ENCODE measurements at regions not wholly inside any gene's neighbourhood (a gene's known extent, or its start where the extent isn't known, plus 50 kb on each side); places are given as distances from the start of the nearest gene placed in this dataset.
"Not testable (repeated sequence)": the region's sequence is repeated elsewhere in the genome, so short reads cannot be mapped to it uniquely, and the experiment has no call there.

GRCh38 chr14:82011460-82011859 is 477.8 kb upstream of the SEL1L start:
- ATAC-seq = no peak
- intact Hi-C loops (cut with DNase I) = no loop called here
- H3K4me3 ChIP-seq = no peak overlapping the region

DNA sequence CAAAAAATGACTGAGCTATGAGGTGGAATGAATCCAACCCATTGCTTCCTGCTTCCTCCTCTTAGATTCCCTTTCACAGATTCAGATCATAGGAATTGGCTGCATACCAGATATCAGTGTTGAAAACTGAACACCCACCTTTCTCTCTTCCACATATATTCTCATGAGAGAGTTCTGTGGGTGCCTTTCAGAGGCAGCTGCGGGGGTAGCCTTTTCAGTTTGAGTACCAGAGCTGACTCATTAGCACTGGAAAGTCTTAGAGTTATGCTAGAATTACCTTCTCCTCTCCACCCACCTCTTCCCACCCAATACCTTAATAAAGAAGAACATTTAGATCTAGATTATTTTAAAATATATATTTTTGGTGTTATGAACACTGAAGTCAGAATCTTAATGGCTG is 495.4 kb upstream of the SEL1L start:
- DNase-seq = no peak
- ATAC-seq = no peak
- H3K27me3 ChIP-seq = no peaks in the 10 kb centered on the region
- no peak overlapping the region for H3K4me3 ChIP-seq
- no peak for TF ChIP-seq POLR2A (IDR thresholded peaks at IDR 0.05)
- TF ChIP-seq, protein P1, sequence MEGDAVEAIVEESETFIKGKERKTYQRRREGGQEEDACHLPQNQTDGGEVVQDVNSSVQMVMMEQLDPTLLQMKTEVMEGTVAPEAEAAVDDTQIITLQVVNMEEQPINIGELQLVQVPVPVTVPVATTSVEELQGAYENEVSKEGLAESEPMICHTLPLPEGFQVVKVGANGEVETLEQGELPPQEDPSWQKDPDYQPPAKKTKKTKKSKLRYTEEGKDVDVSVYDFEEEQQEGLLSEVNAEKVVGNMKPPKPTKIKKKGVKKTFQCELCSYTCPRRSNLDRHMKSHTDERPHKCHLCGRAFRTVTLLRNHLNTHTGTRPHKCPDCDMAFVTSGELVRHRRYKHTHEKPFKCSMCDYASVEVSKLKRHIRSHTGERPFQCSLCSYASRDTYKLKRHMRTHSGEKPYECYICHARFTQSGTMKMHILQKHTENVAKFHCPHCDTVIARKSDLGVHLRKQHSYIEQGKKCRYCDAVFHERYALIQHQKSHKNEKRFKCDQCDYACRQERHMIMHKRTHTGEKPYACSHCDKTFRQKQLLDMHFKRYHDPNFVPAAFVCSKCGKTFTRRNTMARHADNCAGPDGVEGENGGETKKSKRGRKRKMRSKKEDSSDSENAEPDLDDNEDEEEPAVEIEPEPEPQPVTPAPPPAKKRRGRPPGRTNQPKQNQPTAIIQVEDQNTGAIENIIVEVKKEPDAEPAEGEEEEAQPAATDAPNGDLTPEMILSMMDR (IDR thresholded peaks at IDR 0.05) = no peak
- intact Hi-C loops (cut with DNase I) = no loop called here
- H3K9me3 ChIP-seq = peaks cover 0 to 5% (median under 1%) of the 10 kb centered on the region in 12 donors
- WGBS, 4 donors = 75 to 92% (median 75%) methylated on average over 1 of the region's 1 CpG
- no peaks in the 10 kb centered on the region for H3K36me3 ChIP-seq
- H3K27ac ChIP-seq = no peak overlapping the region
- H3K4me1 ChIP-seq = no peaks in the 10 kb centered on the region

More at GRCh38 chr14:82011460-82011859, 477.8 kb upstream of the SEL1L start:
- Histone ChIP-seq H3K36me3 (no peaks in the 10 kb centered on the region), H3K27ac (no peak overlapping the region), H3K27me3 (no peaks in the 10 kb centered on the region), H3K4me1 (no peaks in the 10 kb centered on the region), H3K9me3 (peaks cover 0 to 31% (median 4%) of the 10 kb centered on the region in 12 donors)
- no peak for DNase-seq
- WGBS, 4 donors = 82 to 94% (median 93%) methylated on average over 3 of the region's 3 CpGs
- no peak for TF ChIP-seq POLR2A (IDR thresholded peaks at IDR 0.05)

DNA sequence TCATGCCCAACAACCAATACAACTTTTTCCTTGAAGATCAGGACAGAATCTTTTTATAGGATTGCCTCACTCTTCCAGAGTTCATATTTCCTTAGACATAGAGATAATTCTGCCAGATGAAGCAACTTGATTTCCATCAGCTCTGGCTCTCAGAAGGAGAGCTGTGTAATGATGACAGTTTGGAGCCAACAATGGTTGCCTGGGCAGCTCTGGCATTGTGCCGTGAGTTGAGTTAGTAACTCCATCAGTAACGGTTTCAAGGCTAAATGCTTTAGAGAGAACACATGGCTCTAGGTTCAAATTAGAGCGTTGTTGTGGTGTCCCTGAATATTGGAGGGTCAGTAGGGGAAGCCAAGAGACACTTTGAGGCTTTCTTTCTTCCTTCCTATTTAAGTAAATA is 501.7 kb upstream of the SEL1L start:
- H3K9me3 ChIP-seq = no peaks in the 10 kb centered on the region
- no peak overlapping the region for H3K4me3 ChIP-seq
- WGBS, 4 donors = 53 to 56% (median 56%) methylated on average over 3 of the region's 3 CpGs; no CpG with 5 or more reads in 1 of the 4 donors
- no peak for DNase-seq
- H3K4me1 ChIP-seq = no peaks in the 10 kb centered on the region
- ATAC-seq = no peak
- H3K27ac ChIP-seq = no peak overlapping the region
- no peaks in the 10 kb centered on the region for H3K27me3 ChIP-seq
- H3K36me3 ChIP-seq = no peaks in the 10 kb centered on the region
- TF ChIP-seq, protein P1 (IDR thresholded peaks at IDR 0.05) = no peak
- TF ChIP-seq POLR2A (IDR thresholded peaks at IDR 0.05) = no peak
- intact Hi-C loops (cut with DNase I) = no loop called here

DNA sequence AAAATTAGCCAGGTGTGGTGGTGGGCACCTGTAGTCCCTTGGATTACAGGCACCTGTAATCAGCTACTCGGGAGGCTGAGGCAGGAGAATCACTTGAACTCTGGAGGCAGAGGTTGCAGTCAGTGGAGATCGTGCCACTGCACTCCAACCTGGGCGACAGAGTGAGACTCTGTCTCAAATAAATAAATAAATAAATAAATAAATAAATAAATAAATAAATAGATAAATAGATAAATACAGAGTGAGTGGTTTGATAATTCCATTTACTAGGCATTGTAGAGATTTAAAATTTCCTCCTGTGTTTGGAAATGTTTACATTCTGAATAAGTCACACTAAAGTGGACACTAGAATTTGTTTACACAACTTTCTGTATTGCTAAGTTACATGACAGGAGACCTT is 504.4 kb upstream of the SEL1L start:
- H3K4me1 ChIP-seq; DNase-seq; ATAC-seq; intact Hi-C loops (cut with DNase I); H3K27me3 ChIP-seq; H3K4me3 ChIP-seq; H3K9me3 ChIP-seq; H3K36me3 ChIP-seq; H3K27ac ChIP-seq: not testable (repeated sequence)
- 88 to 96% (median 93%) methylated on average over 3 of the region's 3 CpGs for WGBS, 4 donors

DNA sequence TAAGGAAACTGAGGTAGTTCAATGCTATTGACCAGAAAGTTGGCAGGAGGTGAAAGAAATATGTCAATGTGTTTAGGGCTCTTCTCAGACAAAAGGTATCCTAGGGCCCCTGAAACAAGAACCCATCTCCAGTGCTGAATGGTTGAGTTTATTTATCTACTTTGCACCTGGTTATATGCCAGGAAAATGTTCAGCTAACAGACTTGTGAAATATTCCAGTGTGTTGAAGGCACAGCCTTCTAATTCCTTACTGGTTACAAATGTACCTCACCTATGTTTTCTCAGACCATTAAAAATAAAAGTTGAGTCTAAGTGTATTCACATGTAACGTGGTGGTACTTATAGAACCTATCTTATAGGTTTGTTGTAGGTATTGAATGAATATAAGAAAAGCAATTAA is 511.7 kb upstream of the SEL1L start:
- no peak for ATAC-seq
- WGBS, 4 donors = 69 to 79% (median 74%) methylated on average over 1 of the region's 1 CpG
- no peak for TF ChIP-seq POLR2A (IDR thresholded peaks at IDR 0.05)
- TF ChIP-seq, protein P1 (IDR thresholded peaks at IDR 0.05) = no peak
- Histone ChIP-seq H3K4me3 (no peak overlapping the region), H3K9me3 (no peaks in the 10 kb centered on the region), H3K27ac (no peak overlapping the region), H3K36me3 (no peaks in the 10 kb centered on the region), H3K4me1 (no peaks in the 10 kb centered on the region), H3K27me3 (no peaks in the 10 kb centered on the region)
- intact Hi-C loops (cut with DNase I) = no loop called here
- DNase-seq = no peak
